GM21447 (cell line): ENCODE measurements at regions not wholly inside any gene's neighbourhood (a gene's known extent, or its start where the extent isn't known, plus 50 kb on each side); places are given as distances from the start of the nearest gene placed in this dataset.

Source experiments
- ATAC-seq: cut with Tn5 transposase; IDR thresholded peaks from one replicate; pipeline ENCODE4 v1.9.1; 2021; ENCODE audit not compliant: unreplicated experiment

- no peak for ATAC-seq
Observed at GRCh38 chr3:180828723-180829408, 83.6 kb upstream of the FXR1 start.

DNA sequence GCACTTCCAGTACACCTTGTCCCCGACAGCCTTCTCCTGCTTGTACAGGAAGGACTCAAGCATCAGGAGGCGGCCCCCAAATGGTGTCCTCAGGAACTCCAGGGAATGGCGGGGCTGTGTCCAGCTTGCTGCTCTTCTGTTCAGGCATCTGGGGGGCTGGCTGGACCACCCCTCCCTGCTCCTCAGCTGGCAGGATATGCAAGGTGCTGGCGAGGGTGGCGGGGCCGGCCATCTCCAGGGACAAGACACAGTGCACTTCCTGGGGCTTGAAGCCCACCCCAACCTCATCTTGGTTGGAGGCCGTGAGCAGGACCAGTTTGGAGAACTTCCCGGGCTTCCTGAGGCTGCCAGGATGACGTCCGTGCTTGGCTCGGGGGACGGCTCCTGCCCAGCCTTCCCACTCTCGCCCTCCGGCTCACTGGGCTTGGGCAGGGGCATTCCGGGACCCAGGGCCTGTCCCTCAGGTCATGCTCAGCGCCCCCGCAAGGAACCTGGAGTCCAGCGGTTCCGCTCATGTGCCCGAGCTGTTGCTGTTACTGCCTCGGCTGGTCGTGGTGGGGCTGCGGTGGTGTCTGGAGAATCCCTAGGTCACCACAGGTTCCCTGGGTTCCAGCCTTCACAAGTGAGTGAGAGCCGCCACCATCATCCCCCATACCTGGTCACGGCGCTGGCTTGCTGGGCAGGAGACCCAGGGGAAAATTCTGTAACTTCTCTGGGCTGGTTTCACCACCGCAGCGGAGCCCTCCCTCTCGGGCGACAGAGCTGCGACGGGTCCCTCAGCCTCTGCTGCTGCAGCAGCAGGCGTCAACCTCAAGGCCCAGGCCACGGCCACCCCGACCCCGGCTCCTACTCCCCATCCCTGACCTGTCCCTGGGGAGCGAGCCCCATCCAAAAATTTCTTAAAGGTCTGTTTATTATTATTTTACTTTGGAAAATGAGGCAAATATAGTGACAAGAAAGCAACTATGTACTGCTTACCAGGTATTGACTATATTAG lies 82.8 kb upstream of the FXR1 start:
- no peak for ATAC-seq

- ATAC-seq = no peak
Observed at GRCh38 chr3:180835501-180835900, 77.0 kb upstream of the FXR1 start.

- ATAC-seq = no peak
Observed at GRCh38 chr3:180836766-180837165, 75.7 kb upstream of the FXR1 start.

DNA sequence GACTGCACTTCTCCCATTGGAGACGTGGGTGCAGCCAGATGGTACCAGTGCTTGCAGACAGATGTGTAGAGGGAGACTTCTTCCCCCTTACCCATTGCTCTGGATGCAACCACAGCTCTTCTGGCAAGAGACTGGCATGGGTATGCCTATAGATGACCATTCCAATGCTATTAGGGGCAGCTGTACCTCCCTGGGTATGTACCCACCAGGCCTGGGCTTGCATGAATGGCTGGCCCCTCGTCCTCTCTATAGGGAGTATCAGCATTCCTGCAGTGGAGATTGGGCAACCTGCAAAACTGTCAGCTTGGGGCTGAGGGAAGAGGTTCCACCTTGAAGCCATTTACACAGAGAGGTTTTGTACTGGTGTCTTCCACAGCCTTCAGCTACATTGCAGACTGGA lies 57.6 kb upstream of the FXR1 start:
- no peak for ATAC-seq

DNA sequence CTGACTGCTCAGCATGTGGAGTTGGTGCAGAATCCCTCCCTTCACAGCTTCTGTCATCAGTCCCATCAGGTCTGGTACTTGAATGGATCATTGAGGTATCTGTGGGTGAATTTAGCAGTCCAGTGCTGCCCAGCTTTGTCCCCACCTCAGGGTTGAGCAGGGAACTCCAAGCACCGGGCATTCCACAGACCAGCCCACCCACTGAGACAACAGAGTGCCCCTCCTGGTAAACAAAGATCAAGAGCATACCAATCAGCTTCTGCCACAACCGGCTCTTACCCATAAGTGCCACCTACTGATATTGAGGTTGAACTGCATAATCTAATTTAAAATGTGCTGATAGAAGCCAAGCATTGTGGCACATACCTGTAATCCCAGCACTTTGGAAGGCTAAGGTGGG lies 57.1 kb upstream of the FXR1 start:
- ATAC-seq = peak; percentile 67

DNA sequence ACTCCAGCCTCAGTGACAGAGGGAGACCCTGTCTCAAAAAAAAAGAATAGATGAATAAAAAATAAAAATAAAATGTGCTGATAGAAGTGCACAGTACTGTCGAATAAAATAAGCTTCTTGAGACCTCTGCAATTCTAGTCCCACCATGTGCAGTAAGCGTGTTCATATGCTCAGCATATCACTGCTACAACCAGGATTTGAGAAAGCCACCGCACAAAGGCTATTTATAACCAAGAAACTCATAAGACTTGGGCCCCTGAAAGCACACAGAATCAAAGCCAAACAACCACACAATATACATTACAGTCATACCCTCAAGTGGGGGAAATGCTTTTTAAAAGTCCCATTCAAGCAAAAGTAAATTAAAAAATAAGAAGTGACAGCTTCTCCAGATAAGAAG lies 56.5 kb upstream of the FXR1 start:
- no peak for ATAC-seq

DNA sequence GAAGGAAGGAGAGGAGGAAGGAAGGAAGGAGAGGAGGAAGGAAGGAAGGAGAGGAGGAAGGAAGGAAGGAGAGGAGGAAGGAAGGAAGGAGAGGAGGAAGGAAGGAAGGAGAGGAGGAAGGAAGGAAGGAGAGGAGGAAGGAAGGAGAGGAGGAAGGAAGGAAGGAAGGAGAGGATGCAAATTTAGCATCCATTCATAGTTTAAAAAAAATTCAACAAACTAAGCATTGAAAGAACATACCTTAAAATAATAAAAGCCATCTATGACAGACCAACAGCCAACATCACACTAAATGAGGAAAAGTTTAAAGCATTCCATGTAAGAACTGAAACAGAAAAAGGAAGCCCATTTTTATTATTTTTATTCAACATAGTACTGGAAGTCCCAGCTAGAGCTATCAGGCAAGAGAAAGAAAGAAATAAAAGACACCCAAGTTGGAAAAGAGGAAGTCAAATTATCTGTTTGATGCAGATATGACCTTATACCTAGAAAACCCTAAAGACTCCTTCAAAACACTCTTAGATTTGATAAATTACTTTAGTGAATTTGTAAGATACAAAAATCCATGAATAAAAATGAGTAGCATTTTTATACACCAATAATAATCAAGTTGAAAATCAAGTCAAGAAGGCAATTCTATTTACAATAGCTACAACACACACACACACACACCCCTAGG lies 52.2 kb upstream of the FXR1 start:
- ATAC-seq = no peak
